ENCODE measurements at regions not wholly inside any gene's neighbourhood (a gene's known extent, or its start where the extent isn't known, plus 50 kb on each side); places are given as distances from the start of the nearest gene placed in this dataset.

- no peak for TF ChIP-seq CTCF (IDR thresholded peaks at IDR 0.05)
- TF ChIP-seq POLR2A (IDR thresholded peaks at IDR 0.05), result no peak
- no peak for TF ChIP-seq EP300 (IDR thresholded peaks at IDR 0.05; ENCODE audit: low read depth)
These were observed 404.2 kb upstream of the IL12A start for GRCh38 chr3:159584421-159584820.
